Pons (tissue), 1 donor: ENCODE measurements at regions not wholly inside any gene's neighbourhood (a gene's known extent, or its start where the extent isn't known, plus 50 kb on each side); places are given as distances from the start of the nearest gene placed in this dataset.
A peak's percentile ranks its signal among the peaks of the same experiment; 100 is the strongest.
"Not testable (repeated sequence)": the region's sequence is repeated elsewhere in the genome, so short reads cannot be mapped to it uniquely, and the experiment has no call there.

Source experiments
- DNase-seq: peaks from one replicate; pipeline ENCODE4 v3.0.0-alpha.2; 2016; ENCODE audit warnings: low spot score

DNA sequence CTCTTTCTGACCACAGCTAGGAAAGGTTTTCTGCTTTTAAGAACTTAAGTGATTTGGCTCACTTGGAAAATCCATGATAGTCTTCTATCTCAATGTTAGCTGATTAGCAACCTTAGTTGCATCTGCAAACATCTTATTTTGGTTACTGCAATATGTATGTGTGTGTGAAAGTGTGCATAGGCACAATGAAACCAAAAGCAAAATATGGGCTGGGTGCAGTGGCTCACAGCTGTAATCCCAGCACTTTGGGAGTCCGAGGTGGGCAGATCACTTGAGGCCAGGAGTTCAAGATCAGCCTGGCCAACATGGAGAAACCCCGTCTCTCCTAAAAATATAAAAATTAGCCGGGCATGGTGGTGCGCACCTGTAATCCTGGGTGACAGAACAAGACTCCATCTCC lies 246.9 kb upstream of the NCAM1 start:
- not testable (repeated sequence) for DNase-seq

DNA sequence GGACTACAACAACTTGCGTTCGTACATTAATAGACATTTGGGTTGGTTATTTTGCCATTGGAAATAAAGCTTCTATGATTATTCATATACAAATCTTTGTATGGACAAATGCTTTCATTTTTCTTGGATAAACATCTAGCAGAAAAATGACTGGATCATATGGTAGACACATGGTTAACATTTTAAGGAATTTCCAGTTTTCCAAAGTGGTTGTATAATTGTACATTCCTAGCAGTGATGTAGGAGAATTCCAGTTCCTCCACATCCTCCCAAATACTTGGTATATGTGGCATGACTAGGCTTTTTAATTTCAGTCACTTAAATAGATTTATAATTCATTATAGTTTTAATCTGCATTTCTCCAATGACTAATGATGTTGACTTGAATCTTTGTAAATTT lies 246.2 kb upstream of the NCAM1 start:
- DNase-seq: no peak

DNA sequence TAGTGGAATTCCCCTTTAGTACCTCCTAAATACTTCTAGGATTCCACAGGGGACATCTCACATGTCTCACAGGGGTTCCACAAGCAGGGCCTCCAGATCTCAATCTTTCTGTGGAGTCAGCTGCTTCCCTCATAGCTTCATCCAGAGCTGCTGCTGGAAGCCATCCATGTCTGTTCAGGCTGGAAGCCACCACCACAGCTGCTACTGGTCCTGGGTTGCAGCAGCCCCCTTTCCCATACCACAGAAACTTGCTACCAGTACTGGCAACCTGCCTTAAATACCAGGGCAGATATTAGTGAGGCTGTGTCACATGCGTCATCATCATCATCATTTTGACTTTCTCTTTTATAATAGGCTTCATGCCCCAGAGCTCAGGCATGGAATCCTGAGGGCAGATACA lies 242.7 kb upstream of the NCAM1 start:
- no peak for DNase-seq

DNA sequence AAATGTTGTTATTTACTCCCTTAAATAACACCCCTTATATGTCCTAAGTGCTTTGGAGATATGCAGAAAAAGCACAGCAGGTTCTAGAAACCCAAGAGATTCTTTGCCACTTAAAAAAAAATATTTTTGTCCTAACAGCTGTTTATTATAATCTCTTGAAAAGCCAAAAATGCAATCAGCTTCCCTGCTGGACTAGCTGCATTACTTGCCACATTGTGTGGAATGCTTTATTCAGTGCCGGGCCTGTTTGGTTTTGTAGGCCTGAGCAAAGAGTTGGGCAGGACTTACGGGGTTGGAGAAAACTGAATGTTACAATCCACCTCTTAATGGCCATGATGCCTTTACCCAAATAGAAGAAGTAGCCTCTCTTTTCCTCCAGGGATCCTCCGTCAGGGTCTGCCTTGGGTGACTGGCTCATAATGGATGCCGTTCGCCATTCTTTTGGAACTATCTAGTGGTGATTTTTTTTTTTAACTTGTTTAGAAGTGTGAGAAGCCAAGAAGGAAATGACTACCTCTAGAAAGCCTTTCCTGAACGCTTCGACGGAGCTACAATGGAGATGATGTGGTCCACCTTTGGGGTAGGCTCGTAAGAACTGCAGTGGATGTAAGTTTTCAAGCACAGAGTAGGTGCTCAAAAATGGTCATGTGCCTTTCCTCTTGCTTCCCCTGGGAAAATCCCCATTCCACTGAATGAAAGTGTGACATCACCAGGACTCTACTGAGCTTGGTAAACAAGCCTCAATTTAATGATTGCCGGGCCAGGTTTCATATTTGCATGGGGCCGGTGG lies 241.3 kb upstream of the NCAM1 start:
- DNase-seq: no peak

DNA sequence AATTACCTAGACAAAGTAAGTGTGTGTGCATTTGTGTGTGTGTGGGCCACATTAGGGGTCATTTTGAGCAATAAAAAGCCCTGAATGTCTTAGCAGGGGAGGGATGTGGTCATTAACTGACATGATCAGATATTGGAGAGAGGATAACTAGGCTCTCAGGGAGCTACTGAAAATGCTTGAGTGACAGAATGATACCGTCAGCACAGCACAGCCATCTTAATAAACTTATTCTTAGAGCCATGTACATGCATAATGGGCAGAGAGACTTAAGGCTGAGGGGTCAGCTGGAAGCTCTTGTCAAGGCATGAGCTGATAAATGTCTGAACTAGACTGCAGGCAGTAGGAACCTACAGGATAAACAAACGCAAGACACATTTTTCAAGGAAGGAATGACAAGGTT lies 239.1 kb upstream of the NCAM1 start:
- DNase-seq: no peak

DNA sequence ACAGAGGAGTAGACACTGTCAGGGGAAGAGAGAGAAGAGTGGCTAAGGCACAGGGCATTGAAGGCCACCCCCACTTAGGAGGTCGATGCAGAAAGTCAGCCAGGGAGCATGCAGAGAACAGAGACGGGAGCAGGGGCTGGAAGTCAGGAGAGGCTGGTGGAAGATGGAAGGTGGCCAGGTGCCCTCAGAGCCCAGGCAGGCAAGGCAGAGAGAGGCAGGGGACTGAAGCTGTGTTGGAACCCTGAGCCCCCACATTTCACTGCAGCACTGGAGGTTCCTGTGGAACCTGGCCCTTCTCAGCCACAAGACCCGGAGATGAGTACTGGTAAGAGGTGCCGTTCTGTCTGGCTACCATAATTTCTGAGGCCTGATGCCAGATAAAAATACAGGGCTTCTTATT lies 238.3 kb upstream of the NCAM1 start:
- DNase-seq: no peak

DNA sequence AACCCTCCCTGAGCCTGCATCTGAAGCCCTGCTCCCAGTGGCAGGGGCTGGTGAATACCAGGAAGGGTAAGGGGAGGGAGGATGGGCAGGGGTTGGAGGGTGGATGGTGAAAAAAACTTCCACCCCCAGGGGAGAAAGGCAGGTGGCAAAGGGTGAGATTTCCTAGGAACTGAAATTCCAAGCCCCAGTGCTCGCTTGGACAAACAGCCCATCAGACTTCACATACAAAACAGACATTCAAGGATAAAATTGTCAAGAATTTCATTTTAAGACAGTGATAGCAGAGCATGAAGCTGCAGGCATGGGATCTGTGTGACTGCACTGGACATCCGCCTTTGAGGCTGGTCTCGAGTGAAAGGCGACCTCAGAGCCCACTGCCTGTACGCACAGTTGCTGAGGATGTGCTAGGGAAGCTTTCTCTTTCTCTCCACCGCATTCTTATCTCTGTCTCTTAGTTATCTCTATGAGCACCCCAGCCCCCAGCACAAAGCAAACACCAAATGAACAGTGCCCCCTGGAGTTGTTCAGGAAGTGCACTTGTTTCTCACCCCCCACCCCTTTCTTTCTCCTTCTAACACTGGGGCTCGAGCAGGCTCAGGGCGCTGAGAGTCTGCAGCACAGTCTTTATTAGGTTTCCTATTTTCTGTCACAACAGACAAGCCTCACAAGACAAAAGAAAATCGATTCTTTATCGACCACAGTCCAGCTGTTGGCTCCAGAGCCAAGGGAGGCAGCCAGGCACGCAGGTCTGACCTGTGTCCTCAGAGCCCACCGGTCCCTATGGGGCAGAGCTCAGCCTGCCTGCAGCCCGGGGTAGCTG lies 237.3 kb upstream of the NCAM1 start:
- no peak for DNase-seq

DNA sequence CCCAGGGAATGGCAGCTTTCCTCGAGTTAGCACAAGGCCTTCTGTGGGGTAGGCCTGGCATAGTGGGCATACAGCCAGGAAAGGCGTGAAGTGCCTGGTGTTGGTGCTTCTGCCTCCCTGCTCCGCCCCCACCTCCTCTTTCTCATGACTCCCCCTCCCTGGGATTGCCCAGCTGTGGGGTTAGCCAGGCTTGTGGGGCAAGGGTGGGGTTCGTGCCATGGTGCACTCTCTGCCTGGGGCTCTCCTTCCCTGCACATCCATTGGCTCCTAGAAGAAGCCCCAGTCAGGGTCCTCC lies 236.8 kb upstream of the NCAM1 start:
- DNase-seq: no peak

DNA sequence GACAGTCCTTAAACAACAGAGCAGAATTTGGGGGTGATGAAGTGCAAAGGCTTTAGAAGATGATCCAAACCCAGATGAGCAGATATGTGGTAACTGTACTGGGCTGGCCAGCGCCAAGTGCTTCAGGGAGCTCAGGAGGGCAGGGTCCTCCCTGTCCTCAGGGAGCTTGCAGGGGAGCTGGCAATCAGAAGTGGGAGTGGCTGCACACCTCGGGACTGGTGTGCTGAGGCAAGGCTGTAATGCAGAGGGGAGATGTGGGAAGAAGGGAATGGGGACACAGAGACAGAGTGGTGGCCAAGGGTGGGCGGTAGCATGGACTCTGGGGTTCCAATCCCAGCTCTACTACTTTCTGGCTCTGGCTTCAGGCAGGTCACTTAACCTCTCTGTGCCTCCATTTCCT lies 235.6 kb upstream of the NCAM1 start:
- no peak for DNase-seq

DNA sequence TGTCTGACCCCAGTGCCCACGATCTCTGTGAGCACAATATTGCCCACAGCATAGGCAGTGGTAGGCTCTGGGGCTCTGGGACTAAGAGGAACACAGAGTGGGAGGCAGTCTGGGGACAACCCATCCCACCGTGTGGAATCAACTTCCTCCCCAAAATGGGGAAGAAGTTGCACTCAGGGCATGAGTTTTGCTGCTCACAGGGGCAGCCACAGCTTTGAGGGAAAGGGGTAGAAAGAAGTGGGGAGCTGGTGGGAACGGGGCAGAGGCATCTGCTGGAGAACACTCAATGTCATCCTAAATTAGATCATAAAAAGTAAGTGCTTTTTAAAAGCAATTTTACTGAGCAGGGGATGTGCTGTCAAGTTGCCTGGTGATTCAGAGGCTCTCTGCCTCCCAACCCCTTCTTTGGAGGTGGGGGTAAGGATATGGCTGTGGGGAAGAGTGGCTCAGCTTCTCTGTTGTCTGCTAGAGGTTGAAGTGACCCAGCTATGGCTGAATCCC lies 233.8 kb upstream of the NCAM1 start:
- no peak for DNase-seq

DNA sequence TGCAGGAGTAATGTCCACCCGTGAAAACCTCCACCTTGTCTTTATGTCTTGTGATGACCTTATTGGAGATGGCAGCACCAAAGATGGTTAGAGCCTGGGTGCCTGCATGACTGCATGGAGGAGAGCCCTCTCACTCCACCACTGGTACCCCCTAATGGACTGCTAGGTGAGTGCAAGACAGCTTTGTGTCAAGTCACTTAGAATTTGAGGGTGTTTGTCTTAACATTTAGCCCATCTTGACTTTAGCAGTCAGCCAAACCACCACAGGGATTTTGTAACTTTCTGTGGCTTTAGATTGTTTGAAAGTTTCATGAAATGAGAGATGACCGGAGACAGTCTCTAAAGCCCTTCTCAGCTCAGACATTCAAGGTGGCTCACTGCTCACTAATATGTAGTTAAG lies 232.9 kb upstream of the NCAM1 start:
- no peak for DNase-seq

DNA sequence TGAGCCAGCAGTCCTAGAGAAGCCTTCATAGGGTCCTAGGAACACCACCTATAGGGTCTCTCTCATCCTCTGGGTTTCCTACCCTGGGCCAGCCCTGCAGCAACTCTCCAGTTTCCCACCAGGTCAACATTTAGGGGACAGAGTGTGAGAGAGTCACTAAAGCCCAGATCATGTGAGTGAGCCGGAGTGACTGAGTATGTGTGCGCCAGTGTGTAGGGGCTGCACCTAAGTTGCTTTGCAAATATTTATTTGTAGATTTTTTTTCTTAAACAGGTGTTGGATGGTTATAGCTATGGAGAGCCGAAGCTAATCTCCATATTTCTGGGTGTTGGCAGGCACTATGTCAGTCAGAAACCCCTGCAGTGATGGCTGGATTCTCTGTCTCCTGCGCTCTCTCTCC lies 232.5 kb upstream of the NCAM1 start:
- no peak for DNase-seq

DNA sequence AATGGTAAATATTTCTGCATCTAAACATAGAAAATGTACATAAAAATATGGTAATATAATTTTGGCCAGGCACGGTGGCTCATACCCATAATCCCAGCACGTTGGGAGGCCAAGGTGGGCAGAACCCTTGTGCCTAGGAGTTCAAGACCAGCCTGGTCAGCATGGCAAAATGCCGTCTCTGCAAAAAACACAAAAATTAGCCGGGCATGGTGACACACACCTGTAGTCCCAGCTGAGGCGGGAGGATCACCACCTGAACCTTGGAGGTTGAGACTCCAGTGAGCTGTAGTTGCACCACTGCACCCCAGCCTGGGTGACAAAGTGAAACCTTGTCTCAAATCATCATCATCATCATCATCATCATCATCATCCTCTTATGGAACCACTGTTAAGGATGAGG lies 230.6 kb upstream of the NCAM1 start:
- DNase-seq: no peak

DNA sequence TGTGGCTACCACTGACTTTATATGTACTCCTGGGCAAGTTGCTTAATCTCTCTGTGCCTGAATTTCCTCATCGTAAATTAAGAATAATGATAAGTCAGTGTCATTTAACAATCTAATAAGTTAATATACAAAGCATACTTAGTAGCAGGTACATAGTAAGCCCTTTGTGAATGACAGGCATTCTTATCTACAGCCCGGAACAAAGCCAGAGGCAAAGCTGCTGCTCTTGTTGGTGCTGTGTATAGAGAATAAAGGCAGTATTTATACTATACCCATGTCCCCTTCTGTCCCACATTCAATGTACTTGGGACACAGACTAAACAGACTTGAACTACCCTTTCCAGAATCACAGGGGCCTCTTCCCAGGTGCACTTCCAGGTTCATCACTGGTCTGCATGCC lies 229.7 kb upstream of the NCAM1 start:
- peak; percentile 70 for DNase-seq

DNA sequence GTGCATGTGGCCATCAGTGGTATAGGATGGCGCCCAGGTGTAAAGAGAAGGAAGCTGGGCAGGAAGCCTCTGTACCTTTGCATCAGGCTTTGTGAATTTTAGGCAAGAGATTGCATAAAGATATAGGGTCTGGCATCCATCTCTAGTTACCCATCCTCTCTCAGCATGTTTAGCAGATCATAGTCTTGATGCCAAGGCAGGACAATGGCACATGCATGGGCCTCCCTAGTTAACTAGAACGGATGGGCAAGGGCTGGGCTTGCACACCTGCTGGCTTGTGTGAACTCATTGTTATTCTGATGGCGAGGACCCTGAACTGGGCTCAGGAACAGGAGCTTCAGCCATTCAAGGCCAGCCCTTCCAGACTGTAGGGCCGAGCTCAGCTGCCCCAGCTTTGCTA lies 229.2 kb upstream of the NCAM1 start:
- DNase-seq: no peak

DNA sequence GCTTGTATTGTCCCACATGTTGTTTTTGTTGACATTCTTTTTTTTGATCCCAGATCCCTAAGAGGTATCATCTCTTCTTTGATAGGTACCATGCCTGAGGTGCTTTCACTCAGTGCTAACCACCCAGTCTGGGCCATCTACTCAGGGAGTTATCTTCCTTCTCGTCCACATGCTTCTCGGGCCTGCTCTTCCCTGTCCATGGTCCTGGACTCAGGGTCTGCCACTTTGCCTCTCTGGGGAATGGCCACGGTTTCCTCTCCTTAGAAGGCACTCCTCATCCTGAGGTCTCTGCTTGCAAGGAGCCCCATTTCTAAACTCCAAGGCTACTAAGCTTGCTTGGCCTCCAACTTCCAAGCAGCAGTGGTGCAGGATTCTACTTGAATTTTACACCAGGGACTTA lies 227.0 kb upstream of the NCAM1 start:
- DNase-seq: no peak

DNA sequence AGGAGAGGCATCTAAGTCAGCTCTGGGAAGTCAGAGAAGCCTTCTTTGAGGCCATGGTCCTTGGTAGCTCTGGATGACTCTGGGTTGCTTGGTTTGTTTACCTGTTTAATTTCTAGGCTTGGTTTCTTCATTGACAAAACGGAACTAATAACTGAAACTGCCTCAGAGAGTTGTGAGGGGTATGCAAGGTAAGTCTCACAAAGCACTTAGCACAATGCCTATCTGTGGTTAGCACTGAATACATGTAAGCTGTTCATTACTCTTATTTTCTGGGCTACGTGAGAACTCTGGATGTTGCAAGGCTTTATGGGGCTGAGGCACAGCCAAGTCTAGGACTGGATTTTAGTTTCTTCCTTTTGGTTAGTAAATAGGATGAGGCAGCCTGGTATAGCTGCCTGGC lies 225.8 kb upstream of the NCAM1 start:
- DNase-seq: no peak

DNA sequence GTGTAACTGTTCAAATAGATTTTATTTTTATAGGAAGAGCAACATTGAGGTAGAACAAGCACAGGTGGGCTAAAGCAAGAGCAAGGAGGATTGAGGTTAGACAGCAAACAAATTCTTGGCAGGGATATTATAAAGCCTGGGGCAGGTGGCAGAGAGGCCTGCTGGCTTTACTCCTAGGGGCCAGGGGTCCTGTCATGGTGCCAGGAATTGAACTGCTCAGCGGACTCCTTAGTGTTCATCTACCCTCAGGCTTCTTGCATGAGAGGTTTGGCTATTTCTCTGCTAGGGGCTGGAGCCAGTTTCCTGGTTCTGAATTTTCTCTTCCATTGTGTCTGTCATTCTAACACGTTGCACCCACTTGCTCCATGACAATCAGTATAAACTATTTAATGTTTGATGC lies 217.2 kb upstream of the NCAM1 start:
- DNase-seq: no peak

DNA sequence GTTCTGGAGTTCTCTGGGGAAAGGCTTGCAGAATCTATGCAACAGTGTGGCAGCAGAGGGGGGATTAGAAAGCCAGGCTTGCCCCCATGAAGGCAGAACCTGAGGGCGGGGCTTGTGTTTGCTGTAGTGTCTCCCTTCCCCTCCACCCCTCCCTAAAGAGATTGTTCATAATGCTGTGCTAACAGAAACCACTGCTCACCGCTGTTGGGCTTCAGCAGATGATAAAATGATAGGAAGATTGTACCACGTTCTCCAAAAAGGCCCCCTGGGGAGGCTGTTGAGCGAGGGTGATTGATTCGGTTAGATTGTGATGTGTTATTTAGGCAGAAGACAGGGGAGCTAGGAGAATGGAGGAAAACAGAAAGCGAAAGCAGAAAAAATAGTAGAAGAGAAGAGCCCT lies 215.2 kb upstream of the NCAM1 start:
- DNase-seq: no peak

DNA sequence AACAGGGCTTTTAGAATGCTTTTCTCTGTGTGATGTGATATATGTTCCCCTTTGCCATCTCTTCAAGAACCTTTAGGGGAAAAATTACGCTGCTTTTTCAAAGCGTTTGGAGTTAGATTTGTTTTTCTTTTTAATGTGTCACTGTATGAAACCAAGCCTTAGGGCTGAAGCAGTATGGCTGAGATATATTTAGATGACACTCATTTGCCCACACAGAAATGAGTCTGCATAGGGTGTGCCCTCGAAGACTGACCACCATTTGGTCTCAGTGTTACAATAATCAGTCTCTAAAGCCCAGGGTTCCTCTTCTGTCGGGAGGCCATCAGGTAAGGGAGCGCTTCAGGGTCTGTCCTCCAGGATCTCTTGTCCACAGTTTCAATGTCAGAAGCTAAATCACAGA lies 213.0 kb upstream of the NCAM1 start:
- DNase-seq: no peak

DNA sequence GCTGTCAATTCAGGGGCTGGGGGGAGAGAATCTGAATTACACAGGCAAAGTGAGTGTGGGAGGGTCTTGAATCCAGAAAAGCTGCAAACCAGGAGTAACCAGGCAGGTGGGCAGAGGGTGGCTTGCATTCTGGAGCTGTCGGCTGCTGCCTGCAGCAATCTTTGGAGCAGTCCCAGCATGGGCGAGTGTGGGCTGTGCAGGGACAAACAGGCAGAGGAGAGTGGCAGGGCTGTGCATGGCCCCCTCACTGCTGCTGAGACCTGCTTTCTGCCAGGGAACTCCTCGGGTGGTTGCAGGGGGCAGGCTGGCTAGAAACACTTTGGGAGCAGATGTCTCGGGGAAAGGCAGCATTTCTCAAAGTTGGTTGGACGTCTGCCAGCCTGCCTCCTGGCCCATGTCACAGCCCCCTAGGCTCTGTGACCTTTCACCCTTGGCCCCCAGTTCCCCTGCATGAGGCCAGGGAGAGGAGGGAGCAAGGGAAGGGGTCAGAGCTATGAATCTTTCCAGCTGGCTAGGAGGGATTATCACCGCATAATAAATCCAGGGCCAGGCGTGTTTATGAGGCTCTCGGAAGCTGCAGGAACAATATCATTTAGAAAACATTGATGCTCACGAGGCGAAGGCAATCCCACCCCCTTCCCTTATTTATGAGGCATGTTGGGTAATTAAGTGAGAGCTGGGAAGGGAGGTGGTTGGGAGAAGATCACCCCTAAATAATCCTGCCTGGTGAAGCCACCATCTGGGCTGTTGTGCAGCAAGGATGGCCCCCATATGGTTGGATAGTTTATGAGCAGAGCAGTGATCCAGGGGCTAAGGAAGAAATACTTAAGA lies 212.3 kb upstream of the NCAM1 start:
- no peak for DNase-seq

DNA sequence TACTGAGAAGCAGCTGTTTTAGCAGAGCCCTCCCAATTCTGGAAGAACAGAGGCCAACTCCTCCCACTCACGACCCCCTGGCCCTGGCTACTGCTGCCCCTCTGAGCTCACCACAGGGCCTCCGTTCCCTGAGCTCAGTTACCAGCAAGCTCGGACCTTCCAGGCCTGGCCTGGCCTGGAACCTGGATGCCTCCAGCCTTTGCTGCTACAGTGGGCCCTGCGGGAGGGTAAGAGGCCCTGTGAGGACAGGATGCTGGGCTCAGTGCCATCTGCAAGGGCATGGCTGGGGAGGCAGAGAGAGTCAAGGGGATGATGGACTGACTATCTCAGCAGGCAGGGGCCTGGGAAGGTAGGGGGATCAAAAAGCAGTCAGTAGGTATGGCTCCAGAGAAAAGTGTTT lies 209.9 kb upstream of the NCAM1 start:
- no peak for DNase-seq

DNA sequence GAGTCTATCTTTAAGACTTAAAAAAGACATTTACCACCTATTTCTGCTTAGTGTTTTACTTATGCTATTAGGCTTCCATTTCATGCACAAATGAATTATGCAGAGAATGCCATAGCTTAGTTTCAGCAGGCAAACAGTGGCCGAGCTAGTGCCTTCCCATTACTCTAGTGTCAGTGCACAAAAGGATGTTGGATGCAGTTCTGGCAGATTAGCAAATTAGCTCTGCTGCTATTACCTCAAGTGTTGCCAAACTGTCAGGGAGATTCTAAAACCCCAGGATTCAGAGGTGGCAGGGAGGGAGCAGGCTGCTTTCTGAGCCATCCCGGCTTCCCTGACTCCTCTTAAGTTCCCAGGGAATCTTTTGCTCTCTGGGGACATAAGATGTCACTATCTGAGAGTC lies 209.4 kb upstream of the NCAM1 start:
- no peak for DNase-seq
